K562 (cell line): ENCODE measurements at regions not wholly inside any gene's neighbourhood (a gene's known extent, or its start where the extent isn't known, plus 50 kb on each side); places are given as distances from the start of the nearest gene placed in this dataset.

ENCODE experiments used
- CAMTA2 ChIP-seq: fragments of 250-450 bp; sonication (Bioruptor Pico); conservative IDR thresholded peaks from 2 replicates; pipeline ENCODE4 v1.5.1; 2022
- CBFA2T2 ChIP-seq: fragments of 450-650 bp; conservative IDR thresholded peaks from 2 replicates; pipeline ENCODE4 v1.6.1; 2017; ENCODE audit warnings: mild to moderate bottlenecking
- CHCHD3 ChIP-seq: fragments of 250-450 bp; sonication (Bioruptor Pico); IDR thresholded peaks from 2 replicates; pipeline ENCODE4 v2.1.2; 2022; ENCODE audit warnings: mild to moderate bottlenecking
- DACH1 ChIP-seq: fragments of 450-650 bp; IDR thresholded peaks from 2 replicates; pipeline ENCODE4 v1.6.1; 2018; ENCODE audit not compliant: partially characterized antibody
- FOXM1 ChIP-seq, 2 experiments: fragments of 450-650 bp in 1 of 2; sonication (generic) in 1 of 2; formaldehyde crosslinking in 1 of 2; IDR thresholded peaks; 2 replicates each; pipeline versions ENCODE4 v1.6.1 to v1.9.0; 2017 to 2022; ENCODE audit warnings: low read depth in 2 of 2, mild to moderate bottlenecking in 2 of 2, missing genetic modification reagents in 1 of 2, moderate library complexity in 1 of 2
- MED1 ChIP-seq: sonication (generic); formaldehyde crosslinking; IDR thresholded peaks from 2 replicates; pipeline ENCODE4 v1.8.1; 2023; ENCODE audit warnings: missing genetic modification reagents, borderline replicate concordance
- MXI1 ChIP-seq: IDR thresholded peaks from 2 replicates; pipeline ENCODE4 v1.6.1; 2011; ENCODE audit warnings: low read depth, mild to moderate bottlenecking, improper control_type of control experiment, low read length
- NONO ChIP-seq, 2 experiments: fragments of 200-400 bp in 1 of 2; fragments of 450-650 bp in 1 of 2; formaldehyde crosslinking in 1 of 2; IDR thresholded peaks; 2 replicates each; pipeline ENCODE4 v1.6.1; 2017; ENCODE audit warnings: low read depth in 2 of 2, mild to moderate bottlenecking in 2 of 2, moderate library complexity in 2 of 2, low read length in 1 of 2
- PHF21A ChIP-seq: fragments of 450-650 bp; IDR thresholded peaks from 2 replicates; pipeline ENCODE4 v1.6.1; 2017; ENCODE audit warnings: low read depth, borderline replicate concordance
- PML ChIP-seq: IDR thresholded peaks from 2 replicates; pipeline ENCODE4 v1.6.1; 2012; ENCODE audit warnings: low read length, inconsistent platforms
- TEAD4 ChIP-seq, 2 experiments: sonication (generic) in 1 of 2; formaldehyde crosslinking in 1 of 2; IDR thresholded peaks; 2 replicates each; pipeline versions ENCODE4 v1.6.1 to v1.8.0; 2012 to 2022; ENCODE audit warnings: borderline replicate concordance in 1 of 2, inconsistent platforms in 1 of 2, low read length in 1 of 2, mild to moderate bottlenecking in 1 of 2, missing genetic modification reagents in 1 of 2
- TGIF2 ChIP-seq: sonication (generic); formaldehyde crosslinking; IDR thresholded peaks from 2 replicates; pipeline ENCODE4 v1.8.1; 2022; ENCODE audit warnings: mild to moderate bottlenecking, missing genetic modification reagents, moderate library complexity
- TF ChIP-seq, protein P1 (sequence below), 2 experiments: fragments of 250-450 bp in 1 of 2; fragments of 450-650 bp in 1 of 2; sonication (Bioruptor Pico) in 1 of 2; IDR thresholded peaks; 2 replicates each; pipeline versions ENCODE4 v1.6.1 to v1.8.0; 2016 to 2021; ENCODE audit warnings: mild to moderate bottlenecking in 2 of 2, moderate library complexity in 2 of 2, missing compliant biosample characterization in 1 of 2, missing genetic modification characterization in 1 of 2
- TF ChIP-seq, protein P2 (sequence below): IDR thresholded peaks from 3 replicates; pipeline ENCODE4 v1.6.1; 2011; ENCODE audit warnings: borderline replicate concordance, mild to moderate bottlenecking; ENCODE audit not compliant: insufficient read length, insufficient read depth
- TF ChIP-seq, protein P3 (sequence below): sonication (generic); formaldehyde crosslinking; IDR thresholded peaks from 2 replicates; pipeline ENCODE4 v1.8.0; 2022; ENCODE audit warnings: missing genetic modification reagents, mild to moderate bottlenecking, borderline replicate concordance
- TF ChIP-seq, protein P4 (sequence below): sonication (generic); formaldehyde crosslinking; IDR thresholded peaks from 2 replicates; pipeline ENCODE4 v1.9.0; 2022; ENCODE audit warnings: mild to moderate bottlenecking, missing genetic modification reagents
- TF ChIP-seq, protein P5 (sequence below): fragments of 250-450 bp; sonication (Bioruptor Pico); IDR thresholded peaks from 2 replicates; pipeline ENCODE4 v1.5.0; 2021
- TF ChIP-seq, protein P6 (sequence below): fragments of 150-350 bp; conservative IDR thresholded peaks from 2 replicates; pipeline ENCODE4 v1.6.1; 2014; ENCODE audit warnings: low read length

DNA sequence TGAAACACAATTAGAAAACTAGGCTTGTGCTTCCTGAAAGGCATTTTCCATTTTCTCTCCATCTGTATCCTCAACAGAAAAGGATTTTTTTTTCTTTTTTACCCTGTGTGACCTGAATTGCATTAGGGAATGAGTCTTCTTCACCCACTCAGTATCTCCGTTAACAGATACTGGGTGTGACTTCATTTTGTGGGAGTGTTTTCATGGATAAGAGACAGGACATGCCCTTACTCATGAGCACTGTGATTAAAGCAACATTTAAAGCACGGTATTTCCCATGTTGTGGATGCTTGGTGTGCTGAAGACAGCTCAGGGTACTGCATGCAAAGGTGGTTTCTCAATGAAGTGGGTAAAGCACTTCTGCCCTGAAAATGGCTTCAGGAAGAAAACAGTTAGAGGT lies 1397.3 kb upstream of the TMEM132C start (continued):
- TF ChIP-seq FOXM1 (IDR thresholded peaks at IDR 0.05; ENCODE audit: low read depth), result peak; percentile 70
- TF ChIP-seq FOXM1 (CRISPR knock-in tag; IDR thresholded peaks at IDR 0.05; ENCODE audit: low read depth), result no peak
- TF ChIP-seq PHF21A, result no peak
- TF ChIP-seq, protein P1, sequence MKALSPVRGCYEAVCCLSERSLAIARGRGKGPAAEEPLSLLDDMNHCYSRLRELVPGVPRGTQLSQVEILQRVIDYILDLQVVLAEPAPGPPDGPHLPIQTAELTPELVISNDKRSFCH (CRISPR knock-in tag; IDR thresholded peaks at IDR 0.05), result no peak
- TF ChIP-seq, protein P1 (tag; IDR thresholded peaks at IDR 0.05), result no peak
- TF ChIP-seq PML, result peak; percentile 55
- TF ChIP-seq, protein P2, sequence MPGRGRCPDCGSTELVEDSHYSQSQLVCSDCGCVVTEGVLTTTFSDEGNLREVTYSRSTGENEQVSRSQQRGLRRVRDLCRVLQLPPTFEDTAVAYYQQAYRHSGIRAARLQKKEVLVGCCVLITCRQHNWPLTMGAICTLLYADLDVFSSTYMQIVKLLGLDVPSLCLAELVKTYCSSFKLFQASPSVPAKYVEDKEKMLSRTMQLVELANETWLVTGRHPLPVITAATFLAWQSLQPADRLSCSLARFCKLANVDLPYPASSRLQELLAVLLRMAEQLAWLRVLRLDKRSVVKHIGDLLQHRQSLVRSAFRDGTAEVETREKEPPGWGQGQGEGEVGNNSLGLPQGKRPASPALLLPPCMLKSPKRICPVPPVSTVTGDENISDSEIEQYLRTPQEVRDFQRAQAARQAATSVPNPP, result no peak
- TF ChIP-seq, protein P3, sequence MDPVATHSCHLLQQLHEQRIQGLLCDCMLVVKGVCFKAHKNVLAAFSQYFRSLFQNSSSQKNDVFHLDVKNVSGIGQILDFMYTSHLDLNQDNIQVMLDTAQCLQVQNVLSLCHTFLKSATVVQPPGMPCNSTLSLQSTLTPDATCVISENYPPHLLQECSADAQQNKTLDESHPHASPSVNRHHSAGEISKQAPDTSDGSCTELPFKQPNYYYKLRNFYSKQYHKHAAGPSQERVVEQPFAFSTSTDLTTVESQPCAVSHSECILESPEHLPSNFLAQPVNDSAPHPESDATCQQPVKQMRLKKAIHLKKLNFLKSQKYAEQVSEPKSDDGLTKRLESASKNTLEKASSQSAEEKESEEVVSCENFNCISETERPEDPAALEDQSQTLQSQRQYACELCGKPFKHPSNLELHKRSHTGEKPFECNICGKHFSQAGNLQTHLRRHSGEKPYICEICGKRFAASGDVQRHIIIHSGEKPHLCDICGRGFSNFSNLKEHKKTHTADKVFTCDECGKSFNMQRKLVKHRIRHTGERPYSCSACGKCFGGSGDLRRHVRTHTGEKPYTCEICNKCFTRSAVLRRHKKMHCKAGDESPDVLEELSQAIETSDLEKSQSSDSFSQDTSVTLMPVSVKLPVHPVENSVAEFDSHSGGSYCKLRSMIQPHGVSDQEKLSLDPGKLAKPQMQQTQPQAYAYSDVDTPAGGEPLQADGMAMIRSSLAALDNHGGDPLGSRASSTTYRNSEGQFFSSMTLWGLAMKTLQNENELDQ (CRISPR knock-in tag), result no peak
- TF ChIP-seq CHCHD3 (CRISPR knock-in tag), result no peak
- TF ChIP-seq TEAD4 (IDR thresholded peaks at IDR 0.05; ENCODE audit: low read length), result peak; percentile 88
- TF ChIP-seq TEAD4 (CRISPR knock-in tag; IDR thresholded peaks at IDR 0.05; ENCODE audit: borderline replicate concordance), result no peak
- TF ChIP-seq CAMTA2 (CRISPR knock-in tag), result no peak
- 0 out of 2 replicates have a peak, but pooled peaks have one; percentile 42 for TF ChIP-seq MXI1
- TF ChIP-seq, protein P4, sequence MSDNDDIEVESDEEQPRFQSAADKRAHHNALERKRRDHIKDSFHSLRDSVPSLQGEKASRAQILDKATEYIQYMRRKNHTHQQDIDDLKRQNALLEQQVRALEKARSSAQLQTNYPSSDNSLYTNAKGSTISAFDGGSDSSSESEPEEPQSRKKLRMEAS, result no peak
- TF ChIP-seq, protein P5, sequence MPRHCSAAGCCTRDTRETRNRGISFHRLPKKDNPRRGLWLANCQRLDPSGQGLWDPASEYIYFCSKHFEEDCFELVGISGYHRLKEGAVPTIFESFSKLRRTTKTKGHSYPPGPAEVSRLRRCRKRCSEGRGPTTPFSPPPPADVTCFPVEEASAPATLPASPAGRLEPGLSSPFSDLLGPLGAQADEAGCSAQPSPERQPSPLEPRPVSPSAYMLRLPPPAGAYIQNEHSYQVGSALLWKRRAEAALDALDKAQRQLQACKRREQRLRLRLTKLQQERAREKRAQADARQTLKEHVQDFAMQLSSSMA (CRISPR knock-in tag), result no peak
- no peak for TF ChIP-seq TGIF2 (CRISPR knock-in tag)
- no peak for TF ChIP-seq MED1 (CRISPR knock-in tag)
- TF ChIP-seq, protein P6, sequence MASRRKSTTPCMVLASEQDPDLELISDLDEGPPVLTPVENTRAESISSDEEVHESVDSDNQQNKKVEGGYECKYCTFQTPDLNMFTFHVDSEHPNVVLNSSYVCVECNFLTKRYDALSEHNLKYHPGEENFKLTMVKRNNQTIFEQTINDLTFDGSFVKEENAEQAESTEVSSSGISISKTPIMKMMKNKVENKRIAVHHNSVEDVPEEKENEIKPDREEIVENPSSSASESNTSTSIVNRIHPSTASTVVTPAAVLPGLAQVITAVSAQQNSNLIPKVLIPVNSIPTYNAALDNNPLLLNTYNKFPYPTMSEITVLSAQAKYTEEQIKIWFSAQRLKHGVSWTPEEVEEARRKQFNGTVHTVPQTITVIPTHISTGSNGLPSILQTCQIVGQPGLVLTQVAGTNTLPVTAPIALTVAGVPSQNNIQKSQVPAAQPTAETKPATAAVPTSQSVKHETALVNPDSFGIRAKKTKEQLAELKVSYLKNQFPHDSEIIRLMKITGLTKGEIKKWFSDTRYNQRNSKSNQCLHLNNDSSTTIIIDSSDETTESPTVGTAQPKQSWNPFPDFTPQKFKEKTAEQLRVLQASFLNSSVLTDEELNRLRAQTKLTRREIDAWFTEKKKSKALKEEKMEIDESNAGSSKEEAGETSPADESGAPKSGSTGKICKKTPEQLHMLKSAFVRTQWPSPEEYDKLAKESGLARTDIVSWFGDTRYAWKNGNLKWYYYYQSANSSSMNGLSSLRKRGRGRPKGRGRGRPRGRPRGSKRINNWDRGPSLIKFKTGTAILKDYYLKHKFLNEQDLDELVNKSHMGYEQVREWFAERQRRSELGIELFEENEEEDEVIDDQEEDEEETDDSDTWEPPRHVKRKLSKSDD, result no peak
- no peak for TF ChIP-seq DACH1
- TF ChIP-seq CBFA2T2, result peak; percentile 90
- no peak for TF ChIP-seq NONO (IDR thresholded peaks at IDR 0.05; ENCODE audit: low read depth in 2 of 2, low read length in 1 of 2)
